T1000 (cell line): ENCODE measurements at regions not wholly inside any gene's neighbourhood (a gene's known extent, or its start where the extent isn't known, plus 50 kb on each side); places are given as distances from the start of the nearest gene placed in this dataset.

Experiments
- DNase-seq: peaks from one replicate; lab custom pipeline; 2025; ENCODE audit warnings: mixed read lengths; lab: John Stamatoyannopoulos, UW

GRCh38 chr4:135319685-135320084 lies 1118.1 kb upstream of the PABPC4L start:
- DNase-seq: no peak

- no peak for DNase-seq
Measured at GRCh38 chr4:135316266-135316779, 1114.7 kb upstream of the PABPC4L start.

- DNase-seq: no peak
Measured at GRCh38 chr4:135290136-135290535, 1088.5 kb upstream of the PABPC4L start.

- DNase-seq: no peak
Measured at GRCh38 chr4:135283934-135284333, 1082.3 kb upstream of the PABPC4L start.

- no peak for DNase-seq
Measured at GRCh38 chr4:135282676-135283075, 1081.1 kb upstream of the PABPC4L start.

- DNase-seq: no peak
Measured at GRCh38 chr4:135281230-135281629, 1079.6 kb upstream of the PABPC4L start.

- DNase-seq: no peak
Measured at GRCh38 chr4:135277980-135278315, 1076.4 kb upstream of the PABPC4L start.

GRCh38 chr4:135277068-135277979 lies 1075.7 kb upstream of the PABPC4L start:
- DNase-seq: no peak

GRCh38 chr4:135274416-135274815 lies 1072.8 kb upstream of the PABPC4L start:
- DNase-seq: no peak

- no peak for DNase-seq
Measured at GRCh38 chr4:135269125-135269890, 1067.7 kb upstream of the PABPC4L start.

GRCh38 chr4:135268369-135268768 lies 1066.8 kb upstream of the PABPC4L start:
- no peak for DNase-seq

GRCh38 chr4:135267148-135267865 lies 1065.7 kb upstream of the PABPC4L start:
- no peak for DNase-seq

GRCh38 chr4:135256111-135256510 lies 1054.5 kb upstream of the PABPC4L start:
- no peak for DNase-seq

- DNase-seq: no peak
Measured at GRCh38 chr4:135250040-135250439, 1048.5 kb upstream of the PABPC4L start.

GRCh38 chr4:135249024-135249423 lies 1047.4 kb upstream of the PABPC4L start:
- no peak for DNase-seq

GRCh38 chr4:135244696-135245095 lies 1043.1 kb upstream of the PABPC4L start:
- DNase-seq: no peak

- no peak for DNase-seq
Measured at GRCh38 chr4:135244056-135244455, 1042.5 kb upstream of the PABPC4L start.

GRCh38 chr4:135240796-135241195 lies 1039.2 kb upstream of the PABPC4L start:
- no peak for DNase-seq

- no peak for DNase-seq
Measured at GRCh38 chr4:135239964-135240363, 1038.4 kb upstream of the PABPC4L start.

- DNase-seq: no peak
Measured at GRCh38 chr4:135238940-135239339, 1037.4 kb upstream of the PABPC4L start.

- DNase-seq: no peak
Measured at GRCh38 chr4:135236048-135236447, 1034.5 kb upstream of the PABPC4L start.

- no peak for DNase-seq
Measured at GRCh38 chr4:135227842-135228241, 1026.3 kb upstream of the PABPC4L start.
